ENCODE measurements at regions not wholly inside any gene's neighbourhood (a gene's known extent, or its start where the extent isn't known, plus 50 kb on each side); places are given as distances from the start of the nearest gene placed in this dataset.

DNA sequence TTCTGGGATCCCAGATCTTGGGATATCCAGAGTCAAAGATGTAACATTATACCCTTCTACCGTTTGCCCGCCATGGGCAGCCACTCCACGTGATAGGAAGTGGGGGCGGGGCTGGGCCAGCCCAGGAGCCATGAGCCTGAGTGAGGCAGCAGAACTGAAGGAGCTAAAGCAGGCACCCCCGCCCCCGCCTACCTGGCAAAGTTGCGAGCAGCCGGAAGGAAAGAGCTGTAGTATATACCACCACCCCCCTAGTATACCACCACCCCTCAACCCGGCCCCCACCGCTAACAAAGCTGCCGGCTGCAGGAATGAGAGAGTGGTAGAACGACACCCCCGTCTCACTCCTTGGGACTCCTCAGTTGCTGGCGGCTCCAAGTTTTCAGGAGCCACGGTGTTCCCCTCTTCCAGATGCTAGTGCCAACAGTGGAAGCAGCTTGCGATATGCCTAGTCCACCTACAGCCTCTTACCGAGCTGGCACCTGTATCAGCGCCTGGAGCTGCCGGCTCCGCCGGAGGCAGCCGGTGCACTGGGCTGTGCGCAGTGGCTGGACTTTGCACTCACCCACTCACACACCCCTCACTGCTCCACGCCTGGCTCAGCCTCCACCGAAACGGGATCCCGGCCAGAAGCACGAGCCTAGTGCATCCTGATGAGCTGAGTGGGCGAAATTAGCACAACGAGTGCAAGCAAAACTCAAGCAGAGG lies 230.7 kb upstream of the PRR20A start:
- no peak for DNase-seq (ENCODE audit: low read depth in 4 of 4, low spot score in 3 of 4)

DNA sequence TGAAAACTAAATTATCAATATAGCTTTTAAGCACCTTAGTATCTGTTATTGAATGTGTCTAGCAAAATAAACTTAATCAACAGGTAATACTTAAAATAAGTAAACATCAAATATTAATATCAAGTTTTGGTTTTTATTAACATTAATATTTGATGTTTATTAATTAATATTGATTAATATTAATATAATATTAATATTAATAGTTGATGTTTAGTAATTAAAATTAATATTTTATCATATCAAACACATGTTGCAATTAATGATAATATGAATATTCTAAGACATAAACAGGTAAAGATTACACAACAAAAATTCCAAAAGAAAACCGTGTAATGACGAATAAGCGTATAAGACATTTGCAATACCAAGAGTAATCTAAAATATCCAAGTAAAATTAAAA lies 222.8 kb upstream of the PRR20A start:
- DNase-seq (ENCODE audit: low read depth in 4 of 4, low spot score in 3 of 4) = no peak

DNA sequence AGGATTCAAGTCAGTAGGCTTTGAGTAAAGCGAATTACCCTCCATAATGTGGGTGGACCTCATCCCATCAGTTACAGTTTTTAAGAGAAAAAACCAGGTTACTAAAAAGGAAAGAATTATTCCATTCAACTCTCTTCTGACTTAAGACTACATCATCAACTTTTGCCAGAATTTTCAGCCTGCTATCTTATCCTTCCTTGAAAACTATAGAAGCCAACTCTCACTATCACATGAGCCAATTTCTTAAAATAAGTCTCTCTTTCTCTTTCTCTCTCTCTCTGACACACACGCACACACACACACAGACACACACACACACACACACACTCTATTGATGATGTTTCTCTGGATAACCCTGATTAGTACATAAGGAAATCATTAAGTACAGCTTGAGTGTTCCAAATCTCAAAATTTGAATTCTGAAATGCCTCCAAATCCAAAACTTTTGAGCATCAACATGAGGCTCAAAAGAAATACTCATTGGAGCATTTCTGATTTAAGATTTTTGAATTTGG lies 217.0 kb upstream of the PRR20A start:
- no peak for DNase-seq (ENCODE audit: low read depth in 4 of 4, low spot score in 3 of 4)

DNA sequence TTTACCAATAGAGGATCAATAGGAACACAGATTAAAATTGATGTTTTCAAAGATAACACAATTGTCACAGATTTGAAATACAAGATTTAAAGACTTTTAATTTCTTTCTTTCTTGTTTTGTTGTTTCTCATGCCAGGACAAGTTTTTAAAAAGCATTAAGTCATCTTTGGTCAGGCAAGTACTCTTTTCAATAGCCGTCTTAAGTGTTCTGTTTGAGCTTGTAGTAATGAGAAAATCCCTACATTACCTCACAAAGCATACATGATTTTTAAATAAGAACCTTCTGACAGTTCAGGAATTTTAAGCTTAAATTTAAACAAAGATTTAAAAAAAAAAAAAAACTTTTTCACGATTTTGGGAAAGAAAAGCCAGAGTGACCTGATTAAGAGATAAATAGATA lies 216.3 kb upstream of the PRR20A start:
- no peak for DNase-seq (ENCODE audit: low read depth in 4 of 4, low spot score in 3 of 4)

DNA sequence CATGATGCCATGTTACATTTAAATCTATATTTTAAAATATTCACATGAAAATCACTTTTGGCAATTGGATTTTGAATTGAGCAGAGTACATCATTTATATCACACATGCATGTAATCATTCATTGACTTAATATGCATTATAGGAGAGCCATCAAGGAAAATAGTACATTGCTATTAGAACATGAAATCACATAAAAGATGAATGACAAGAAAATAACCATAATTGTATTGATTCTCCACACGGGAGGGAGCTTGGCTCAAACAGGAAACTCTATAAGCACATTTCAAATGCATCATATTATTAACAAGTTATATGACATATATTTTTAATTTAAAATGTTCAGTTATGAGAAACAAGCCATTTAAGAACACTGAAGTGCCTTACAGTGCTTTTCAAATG lies 208.6 kb upstream of the PRR20A start:
- DNase-seq (ENCODE audit: low read depth in 4 of 4, low spot score in 3 of 4) = no peak

DNA sequence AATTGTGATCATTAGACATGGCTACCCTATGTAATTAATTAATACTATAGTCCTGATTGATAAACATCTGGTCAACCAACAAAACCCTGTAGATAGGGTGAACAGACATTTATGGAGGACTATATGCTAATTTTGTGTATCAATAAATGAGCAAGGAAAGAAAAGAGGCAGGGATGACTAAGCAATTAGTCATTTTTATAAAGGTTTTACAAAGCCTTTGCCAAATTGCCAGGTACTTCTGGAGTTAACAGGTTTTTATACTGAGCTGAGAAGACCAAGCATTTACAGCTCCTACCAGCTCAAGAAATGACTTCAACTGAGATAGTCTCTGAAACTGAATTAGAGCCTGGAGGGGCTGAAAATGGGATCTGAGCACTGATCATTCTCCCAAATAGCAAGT lies 186.8 kb upstream of the PRR20A start:
- DNase-seq (ENCODE audit: low read depth in 4 of 4, low spot score in 3 of 4) = no peak

DNA sequence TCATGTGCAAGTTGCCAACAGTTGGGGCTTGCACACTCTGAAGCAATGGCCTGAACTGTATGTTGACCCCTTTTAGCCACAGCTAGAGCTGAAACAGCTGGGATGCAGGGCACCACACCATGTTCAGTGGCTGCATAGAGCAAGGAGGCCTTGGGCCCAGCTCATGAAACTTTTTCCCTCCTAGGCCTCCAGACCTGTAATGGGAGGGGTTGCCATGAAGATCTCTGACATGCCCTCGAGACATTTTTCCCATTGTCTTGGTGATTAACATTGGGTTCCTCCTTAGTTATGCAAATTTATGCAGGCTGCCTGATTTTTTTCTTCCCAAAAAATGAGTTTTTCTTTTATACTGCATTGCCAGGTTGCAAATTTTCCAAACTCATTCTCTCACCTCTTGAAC lies 165.1 kb upstream of the PRR20A start:
- no peak for DNase-seq (ENCODE audit: low read depth in 4 of 4, low spot score in 3 of 4)

DNA sequence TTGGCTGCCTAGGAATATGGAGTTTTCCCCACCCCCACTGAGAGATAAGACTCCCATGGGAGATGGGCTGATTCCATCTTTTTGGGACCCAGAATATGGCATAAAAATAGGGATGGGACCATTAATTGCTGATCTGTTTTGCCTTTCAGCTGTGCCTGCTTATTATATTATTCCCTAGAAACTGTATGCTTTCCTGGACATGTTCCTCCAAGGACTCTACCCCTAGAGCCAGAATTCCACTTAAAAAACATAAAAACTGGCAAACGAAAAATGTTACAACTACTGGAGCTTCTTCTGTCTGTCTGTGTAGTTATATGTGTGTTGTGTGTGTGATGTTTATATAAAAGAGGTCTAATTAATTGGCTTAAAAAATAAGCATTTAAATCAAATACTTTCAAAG lies 159.9 kb upstream of the PRR20A start:
- no peak for DNase-seq (ENCODE audit: low read depth in 4 of 4, low spot score in 3 of 4)

DNA sequence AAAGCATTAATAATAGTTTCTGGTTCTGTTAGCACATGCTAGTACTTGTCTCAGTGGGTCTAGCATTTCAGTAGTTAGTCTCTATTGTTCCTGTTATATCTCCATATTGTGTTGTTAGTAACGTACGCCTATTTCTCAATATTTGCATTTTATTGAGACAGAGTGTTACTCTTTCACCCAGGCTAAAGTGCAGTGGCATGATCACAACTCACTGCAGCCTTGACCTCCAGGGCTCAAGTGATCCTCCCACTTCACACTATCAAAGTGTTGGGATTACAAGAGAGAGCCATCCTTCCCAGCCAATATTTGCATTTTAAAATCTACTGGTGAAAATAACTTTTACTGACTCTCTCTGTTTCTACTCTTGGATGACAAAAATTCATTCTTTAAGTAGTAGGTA lies 154.6 kb upstream of the PRR20A start:
- DNase-seq (ENCODE audit: low read depth in 4 of 4, low spot score in 3 of 4) = no peak

DNA sequence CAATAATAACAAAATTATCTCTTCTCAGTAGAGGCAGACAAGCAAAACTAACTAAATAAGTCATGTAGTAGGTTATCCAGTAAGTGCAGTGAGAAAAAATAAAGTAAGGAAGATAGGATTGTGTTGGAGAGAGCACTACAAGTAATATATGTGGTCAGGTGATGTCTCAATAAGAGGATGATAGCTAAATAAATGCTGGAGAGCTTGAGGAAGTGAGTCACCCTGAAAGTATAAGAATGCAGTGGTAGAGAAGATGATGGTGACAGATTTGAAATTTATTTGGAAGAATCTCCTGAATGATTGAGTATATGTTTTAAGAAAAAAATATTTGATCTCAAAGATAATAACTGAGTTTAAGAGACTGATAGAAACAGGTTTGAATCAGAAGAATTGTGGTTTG lies 152.2 kb upstream of the PRR20A start:
- no peak for DNase-seq (ENCODE audit: low read depth in 4 of 4, low spot score in 3 of 4)

DNA sequence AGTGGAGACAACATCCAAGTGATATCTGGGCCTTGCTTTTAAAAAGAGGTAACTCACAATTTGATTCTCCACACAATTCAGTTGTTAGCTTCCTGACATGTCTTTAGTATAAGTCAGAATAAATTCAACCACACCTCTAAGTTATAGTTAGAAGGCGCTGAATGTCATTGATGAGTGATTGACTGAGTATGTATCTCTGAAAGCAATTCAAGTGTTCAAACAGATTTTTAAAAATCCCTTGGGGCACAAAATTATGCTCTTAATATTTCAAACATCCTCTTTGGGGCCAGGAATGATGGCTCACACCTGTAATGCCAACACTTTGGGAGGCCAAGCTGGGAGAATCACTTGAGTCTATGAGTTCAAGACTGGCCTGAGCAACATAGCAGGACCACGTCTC lies 137.0 kb upstream of the PRR20A start:
- DNase-seq (ENCODE audit: low read depth in 4 of 4, low spot score in 3 of 4) = no peak

DNA sequence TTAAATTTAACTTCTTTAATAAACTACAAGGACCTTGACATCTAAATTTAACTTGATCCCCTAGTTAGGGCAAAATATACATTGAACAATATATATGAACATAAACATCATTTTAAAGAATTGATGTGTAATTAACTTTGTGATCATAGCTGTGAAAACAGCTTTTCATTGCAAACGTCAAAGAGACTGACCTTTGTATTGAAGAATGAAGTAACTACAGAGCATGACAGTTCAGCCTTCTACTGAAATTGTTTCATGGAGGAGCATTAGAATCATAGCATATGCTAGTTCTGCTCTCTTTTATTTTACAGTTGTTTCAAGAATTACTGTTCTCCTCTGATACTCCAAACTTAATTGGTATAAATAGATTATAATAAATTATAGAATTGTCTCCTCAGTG lies 123.4 kb upstream of the PRR20A start:
- DNase-seq (ENCODE audit: low read depth in 4 of 4, low spot score in 3 of 4) = no peak

DNA sequence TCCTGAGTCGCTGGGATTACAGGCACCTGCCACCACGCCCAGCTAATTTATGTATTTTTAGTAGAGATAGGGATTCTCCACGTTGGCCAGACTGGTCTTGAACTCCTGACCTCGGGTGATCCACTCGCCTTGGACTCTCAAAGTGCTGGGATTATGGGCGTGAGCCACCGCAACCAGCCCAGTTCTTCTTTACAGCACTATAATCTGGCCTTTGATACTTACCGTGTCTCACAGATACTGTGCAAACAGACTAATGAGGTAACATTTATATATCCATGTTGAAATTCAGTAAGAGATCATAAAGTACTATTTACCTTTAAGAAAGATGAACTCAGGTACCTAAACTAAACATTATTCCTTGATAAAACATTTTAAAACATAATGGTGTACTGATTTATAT lies 121.8 kb upstream of the PRR20A start:
- DNase-seq (ENCODE audit: low read depth in 4 of 4, low spot score in 3 of 4) = no peak

DNA sequence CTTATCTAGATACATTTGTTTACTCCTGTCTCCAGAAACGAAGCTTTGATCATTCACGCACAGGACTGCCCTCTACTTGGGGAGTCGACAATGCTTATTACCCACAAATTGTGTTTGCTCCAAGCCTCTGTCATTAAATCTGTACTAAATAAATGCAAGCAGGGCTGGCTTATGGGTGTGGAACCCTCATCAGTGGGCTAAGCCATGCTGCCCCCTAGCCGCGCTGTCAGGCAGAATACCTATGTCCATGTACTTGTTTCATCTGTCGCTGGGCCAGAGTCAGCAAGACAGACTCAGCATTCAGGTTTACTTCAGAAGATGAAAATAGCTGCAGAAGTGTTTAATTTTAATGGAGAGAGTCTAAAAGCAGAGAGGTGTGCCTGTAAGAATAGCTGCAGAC lies 110.0 kb upstream of the PRR20A start:
- DNase-seq (ENCODE audit: low read depth in 4 of 4, low spot score in 3 of 4) = no peak

DNA sequence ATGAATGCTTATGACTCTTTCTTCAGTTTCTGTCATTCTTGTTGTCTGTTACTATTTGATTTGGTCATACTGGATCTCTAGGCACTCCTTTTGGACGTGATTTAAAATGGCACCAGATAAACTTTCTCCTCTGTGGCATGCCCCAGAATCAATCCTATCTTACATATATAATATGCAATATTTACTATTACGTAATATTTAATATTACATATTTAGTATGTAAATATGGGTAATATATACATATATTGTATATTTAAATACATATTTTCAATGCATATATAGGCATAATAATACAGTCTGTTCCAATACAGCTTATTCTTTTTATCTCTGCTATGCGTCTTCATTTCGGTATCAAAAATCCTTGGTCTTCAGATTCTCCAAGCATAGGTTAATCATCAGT lies 104.4 kb upstream of the PRR20A start:
- DNase-seq (ENCODE audit: low read depth in 4 of 4, low spot score in 3 of 4) = no peak

DNA sequence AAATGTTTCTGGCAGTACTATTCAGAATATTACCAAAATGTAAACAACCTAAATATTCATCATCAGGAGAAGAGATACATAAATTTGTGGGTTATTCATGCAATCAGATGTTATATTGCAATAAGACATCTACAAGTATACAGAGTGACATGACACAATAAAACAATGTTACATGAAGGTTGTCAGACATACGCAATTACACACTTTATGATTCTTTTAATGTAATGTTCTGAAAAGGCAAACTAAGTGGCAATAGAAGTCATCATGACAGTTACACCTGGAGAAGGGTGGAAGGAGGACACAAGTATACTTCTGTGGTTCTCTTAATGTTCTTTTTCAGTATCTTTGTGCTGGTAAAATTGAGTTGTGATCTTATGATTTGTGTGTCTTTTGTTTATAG lies 95.8 kb upstream of the PRR20A start:
- DNase-seq (ENCODE audit: low read depth in 4 of 4, low spot score in 3 of 4) = no peak

DNA sequence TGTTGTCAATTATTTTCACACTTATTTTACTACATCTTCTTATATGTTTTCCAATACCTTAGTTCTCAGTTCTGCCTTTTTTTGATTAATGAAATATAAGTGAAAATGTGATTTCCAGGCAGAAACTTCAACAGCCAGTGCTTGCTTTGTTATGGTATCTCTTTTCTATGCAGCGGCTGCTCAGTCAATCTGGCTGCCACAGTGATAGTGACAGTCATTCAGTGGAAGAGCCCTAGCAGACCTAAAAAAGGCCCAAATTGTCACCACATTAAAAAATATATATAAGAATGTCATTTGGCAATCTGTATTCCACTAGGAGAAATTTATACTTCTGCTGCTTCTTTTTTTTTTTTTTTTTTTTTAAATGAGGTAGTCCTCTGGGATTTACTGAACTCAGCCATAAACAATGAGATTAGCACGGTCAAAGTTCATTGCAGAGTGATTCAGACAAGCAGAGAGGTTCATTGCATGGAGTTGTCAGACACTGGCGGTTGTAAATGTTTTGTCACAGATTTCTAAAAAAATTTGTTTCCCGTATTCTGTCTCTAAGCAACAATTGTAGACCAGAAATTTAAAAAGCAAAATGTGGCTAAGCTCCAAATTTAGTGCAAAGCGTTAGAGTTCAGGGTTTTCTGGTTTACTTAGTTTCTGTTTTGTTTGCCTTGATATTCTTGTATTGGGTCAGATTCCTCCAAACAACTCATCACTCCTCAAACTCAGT lies 94.7 kb upstream of the PRR20A start:
- peak in 2 of 4 donors; percentile 2 to 7 for DNase-seq (ENCODE audit: low read depth in 4 of 4, low spot score in 3 of 4)

DNA sequence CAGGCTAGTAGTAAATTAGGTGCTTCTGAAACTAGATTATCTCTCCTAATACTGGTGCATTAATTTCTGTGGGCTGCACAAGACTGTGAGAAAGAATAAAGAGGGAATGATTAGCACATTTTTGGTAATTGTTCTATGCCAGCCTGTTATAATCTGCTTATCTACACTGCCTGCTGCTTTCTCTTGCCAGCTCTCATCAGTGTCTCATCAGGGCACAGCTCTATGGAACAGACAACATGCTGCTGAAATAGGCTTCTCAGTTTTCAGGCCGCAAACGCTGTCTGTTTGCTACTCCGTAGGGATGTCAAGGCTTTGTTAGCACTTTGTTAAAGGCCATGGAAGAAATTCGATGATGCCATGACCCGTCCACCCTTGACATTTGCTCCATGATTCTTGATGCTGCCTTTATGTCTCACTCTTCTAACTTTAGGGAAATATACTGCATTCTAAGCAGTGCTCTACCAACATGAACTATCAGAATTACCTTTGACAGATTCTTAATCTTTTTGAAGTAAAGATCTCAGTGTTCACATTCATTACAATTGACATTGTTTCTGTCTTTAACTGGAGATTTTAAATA lies 84.0 kb upstream of the PRR20A start:
- DNase-seq (ENCODE audit: low read depth in 4 of 4, low spot score in 3 of 4) = no peak

DNA sequence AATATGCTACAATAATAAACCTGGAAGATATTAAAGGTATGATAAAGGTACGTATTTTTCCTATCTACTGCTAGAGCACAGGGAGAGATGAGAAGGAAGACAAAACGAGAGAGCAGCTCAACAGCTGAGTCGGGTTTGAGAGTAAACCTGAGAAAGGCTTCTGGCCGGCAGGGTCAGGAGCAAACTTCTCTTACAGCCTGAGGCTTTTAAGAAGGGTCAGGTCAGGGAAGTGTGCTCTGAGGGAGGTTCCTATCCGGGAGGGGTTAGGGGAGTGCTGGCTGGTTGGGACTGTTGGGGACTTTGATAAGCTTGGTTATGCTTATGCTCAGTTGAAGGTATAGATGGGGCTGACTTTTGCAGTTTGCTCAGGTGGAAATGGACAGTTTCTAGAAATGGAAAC lies 77.7 kb upstream of the PRR20A start:
- no peak for DNase-seq (ENCODE audit: low read depth in 4 of 4, low spot score in 3 of 4)

DNA sequence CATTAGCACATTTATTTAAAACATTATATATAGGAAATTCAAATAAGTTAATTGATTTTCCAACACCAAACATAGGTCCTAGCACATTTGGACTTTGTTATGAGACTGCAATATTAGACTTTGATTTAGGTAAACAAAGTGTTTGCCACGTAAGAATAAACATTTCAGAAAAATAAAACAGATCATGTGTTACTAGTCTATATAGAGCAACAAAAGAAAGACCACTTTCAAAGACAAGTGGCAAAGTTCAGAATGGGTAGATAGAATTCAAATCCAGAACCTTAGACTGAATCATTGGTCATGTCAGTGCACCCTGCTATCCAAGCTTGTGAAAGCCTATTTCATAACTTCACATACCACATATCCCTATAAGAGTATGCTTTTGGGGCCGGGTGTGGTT lies 66.7 kb upstream of the PRR20A start:
- DNase-seq (ENCODE audit: low read depth in 4 of 4, low spot score in 3 of 4) = no peak

DNA sequence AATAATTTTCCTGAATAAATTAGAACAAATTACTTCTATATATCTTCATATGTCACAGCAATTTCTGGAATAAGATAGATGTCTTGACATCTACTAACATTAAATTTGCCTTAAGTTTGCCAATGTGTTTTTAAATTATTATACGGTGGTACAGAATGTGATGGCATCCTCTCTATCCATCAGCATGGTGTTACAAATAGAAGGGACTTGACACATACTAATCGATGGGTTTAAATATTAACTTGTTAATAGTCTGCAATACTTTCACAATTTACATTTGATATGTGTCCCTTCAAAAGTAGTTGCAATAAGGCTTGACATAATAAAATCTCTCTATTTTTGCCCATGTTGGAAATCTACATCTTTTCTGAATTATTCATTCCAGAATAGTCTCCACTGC lies 65.1 kb upstream of the PRR20A start:
- DNase-seq (ENCODE audit: low read depth in 4 of 4, low spot score in 3 of 4) = no peak

DNA sequence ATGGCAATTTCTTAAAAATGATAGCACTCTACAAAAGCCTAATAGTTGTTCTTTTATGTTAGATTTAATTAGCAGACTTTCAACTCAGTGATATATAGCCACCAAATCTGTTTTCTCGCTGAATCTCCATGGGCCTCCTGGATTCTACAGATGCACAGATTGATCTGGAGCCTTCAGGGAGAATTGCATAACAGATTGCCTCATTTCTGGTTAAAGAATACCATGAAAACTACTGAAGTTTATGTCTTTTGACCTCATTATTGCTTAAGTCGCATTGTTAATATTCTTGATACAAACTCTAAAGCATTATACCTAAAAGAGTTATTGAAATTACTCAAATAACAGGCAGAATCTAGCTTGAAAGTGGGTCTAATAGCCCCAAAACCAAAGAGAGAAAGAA lies 53.7 kb upstream of the PRR20A start:
- no peak for DNase-seq (ENCODE audit: low read depth in 4 of 4, low spot score in 3 of 4)

Data from left renal pelvis (tissue), 4 donors.